ENCODE measurements at regions not wholly inside any gene's neighbourhood (a gene's known extent, or its start where the extent isn't known, plus 50 kb on each side); places are given as distances from the start of the nearest gene placed in this dataset.

- DNase-seq = no peak
Measured at GRCh38 chr14:73800970-73801515, 50.6 kb upstream of the PTGR2 start.

GRCh38 chr14:73797543-73798265 is 53.9 kb upstream of the PTGR2 start:
- no peak for DNase-seq

- no peak for DNase-seq
Measured at GRCh38 chr14:73796893-73797542, 54.6 kb upstream of the PTGR2 start.

- no peak for DNase-seq
Measured at GRCh38 chr14:73796415-73796814, 55.2 kb upstream of the PTGR2 start.

GRCh38 chr14:73795974-73796373 is 55.7 kb upstream of the PTGR2 start:
- peak; percentile 60 for DNase-seq

GRCh38 chr14:73795466-73795865 is 56.2 kb upstream of the PTGR2 start:
- no peak for DNase-seq

- DNase-seq = no peak
Measured at GRCh38 chr14:73794146-73794545, 57.5 kb upstream of the PTGR2 start.

GRCh38 chr14:73792481-73792880 is 59.1 kb upstream of the PTGR2 start:
- DNase-seq = no peak

- DNase-seq = no peak
Measured at GRCh38 chr14:73789989-73790581, 61.5 kb upstream of the PTGR2 start.

- no peak for DNase-seq
Measured at GRCh38 chr14:73788701-73789551, 62.7 kb upstream of the PTGR2 start.

- DNase-seq = no peak
Measured at GRCh38 chr14:73788317-73788598, 63.4 kb upstream of the PTGR2 start.

GRCh38 chr14:73787486-73788316 is 63.9 kb upstream of the PTGR2 start:
- DNase-seq = no peak

- DNase-seq = peak; percentile 62
Measured at GRCh38 chr14:73786636-73787485, 64.8 kb upstream of the PTGR2 start.

GRCh38 chr14:73785834-73786635 is 65.6 kb upstream of the PTGR2 start:
- peak; percentile 68 for DNase-seq

- DNase-seq = no peak
Measured at GRCh38 chr14:73785336-73785833, 66.2 kb upstream of the PTGR2 start.

GRCh38 chr14:73784988-73785313 is 66.7 kb upstream of the PTGR2 start:
- DNase-seq = no peak

- DNase-seq = no peak
Measured at GRCh38 chr14:73784181-73784987, 67.2 kb upstream of the PTGR2 start.

GRCh38 chr14:73783107-73783727 is 68.4 kb upstream of the PTGR2 start:
- peak; percentile 13 for DNase-seq

GRCh38 chr14:73782623-73783022 is 68.4 kb upstream of the PNMA1 start:
- DNase-seq = no peak
